NCI-H446 treated with DMSO at 0.1 percent for 48 hours (cell line): ENCODE measurements at regions not wholly inside any gene's neighbourhood (a gene's known extent, or its start where the extent isn't known, plus 50 kb on each side); places are given as distances from the start of the nearest gene placed in this dataset.

Source experiments
- DNase-seq: peaks from one replicate; lab custom pipeline; 2025; lab: John Stamatoyannopoulos, UW

- no peak for DNase-seq
These were observed 247.6 kb upstream of the LRTM1 start for GRCh38 chr3:55175423-55175822.

GRCh38 chr3:55174747-55175146 lies 246.9 kb upstream of the LRTM1 start:
- DNase-seq, result no peak

- DNase-seq, result no peak
These were observed 245.6 kb upstream of the LRTM1 start for GRCh38 chr3:55173504-55173903.

GRCh38 chr3:55172913-55173312 lies 245.1 kb upstream of the LRTM1 start:
- no peak for DNase-seq

GRCh38 chr3:55170444-55170843 lies 242.6 kb upstream of the LRTM1 start:
- no peak for DNase-seq

- DNase-seq, result no peak
These were observed 241.8 kb upstream of the LRTM1 start for GRCh38 chr3:55169608-55170072.

GRCh38 chr3:55169161-55169560 lies 241.3 kb upstream of the LRTM1 start:
- no peak for DNase-seq

- no peak for DNase-seq
These were observed 239.9 kb upstream of the LRTM1 start for GRCh38 chr3:55167586-55168317.

- DNase-seq, result no peak
These were observed 239.0 kb upstream of the LRTM1 start for GRCh38 chr3:55166576-55167555.

- no peak for DNase-seq
These were observed 238.0 kb upstream of the LRTM1 start for GRCh38 chr3:55165704-55166405.

GRCh38 chr3:55165278-55165677 lies 237.4 kb upstream of the LRTM1 start:
- no peak for DNase-seq

- DNase-seq, result no peak
These were observed 237.0 kb upstream of the LRTM1 start for GRCh38 chr3:55164876-55165275.

- DNase-seq, result no peak
These were observed 236.3 kb upstream of the LRTM1 start for GRCh38 chr3:55164191-55164590.

- DNase-seq, result no peak
These were observed 235.6 kb upstream of the LRTM1 start for GRCh38 chr3:55163421-55163820.

GRCh38 chr3:55162031-55162795 lies 234.4 kb upstream of the LRTM1 start:
- no peak for DNase-seq

- DNase-seq, result no peak
These were observed 233.4 kb upstream of the LRTM1 start for GRCh38 chr3:55161231-55161630.

GRCh38 chr3:55160241-55160983 lies 232.6 kb upstream of the LRTM1 start:
- DNase-seq, result no peak

- no peak for DNase-seq
These were observed 231.9 kb upstream of the LRTM1 start for GRCh38 chr3:55159711-55160110.

GRCh38 chr3:55159016-55159415 lies 231.2 kb upstream of the LRTM1 start:
- DNase-seq, result no peak

- DNase-seq, result no peak
These were observed 230.5 kb upstream of the LRTM1 start for GRCh38 chr3:55158345-55158744.

- DNase-seq, result no peak
These were observed 229.9 kb upstream of the LRTM1 start for GRCh38 chr3:55157731-55158130.
